ENCODE measurements at regions not wholly inside any gene's neighbourhood (a gene's known extent, or its start where the extent isn't known, plus 50 kb on each side); places are given as distances from the start of the nearest gene placed in this dataset.
"Not testable (repeated sequence)": the region's sequence is repeated elsewhere in the genome, so short reads cannot be mapped to it uniquely, and the experiment has no call there.

- WGBS, 2 donors (ENCODE audit: low coverage in 1 of 2), result 75 to 86% methylated on average over 1 to 4 of the region's 4 CpGs
- H3K27me3 ChIP-seq, result peaks cover 23% of the 10 kb centered on the region
- no peaks in the 10 kb centered on the region for H3K36me3 ChIP-seq
- TF ChIP-seq EP300 (IDR thresholded peaks at IDR 0.05; ENCODE audit: low read depth), result no peak
- intact Hi-C loops (cut with DNase I; ENCODE audit: low total_unique reads), result no loop called here
- H3K4me1 ChIP-seq, result peaks cover 0 to 11% (median 4%) of the 10 kb centered on the region in 4 donors
- no peak overlapping the region for H3K27ac ChIP-seq
- in situ Hi-C loops (cut with MboI; ENCODE audit: low pct_ligation_motif_present in 1 of 4, low pct_unique_long_range_greater_than_20kb in 1 of 4, low sequenced_read_pairs in 3 of 4), result no loop called here
- peaks cover 0 to 6% of the 10 kb centered on the region in 2 donors for H3K9me3 ChIP-seq
- H3K4me3 ChIP-seq, result no peak overlapping the region
- DNase-seq, result no peak
These were observed 174.7 kb downstream of the UACA start for GRCh38 chr15:70588613-70589012.

GRCh38 chr15:70587896-70588567, 175.3 kb downstream of the UACA start:
- Histone ChIP-seq H3K4me1 (peaks cover 0 to 11% (median 4%) of the 10 kb centered on the region in 4 donors), H3K4me3 (no peak overlapping the region), H3K9me3 (peaks cover 0 to under 1% of the 10 kb centered on the region in 2 donors), H3K36me3 (no peaks in the 10 kb centered on the region), H3K27me3 (peaks cover 27% of the 10 kb centered on the region), H3K27ac (no peak overlapping the region)
- intact Hi-C loops (cut with DNase I; ENCODE audit: low total_unique reads) (no loop called here), in situ Hi-C loops (cut with MboI; ENCODE audit: low pct_ligation_motif_present in 1 of 4, low pct_unique_long_range_greater_than_20kb in 1 of 4, low sequenced_read_pairs in 3 of 4) (no loop called here)
- WGBS, 2 donors (ENCODE audit: low coverage in 1 of 2), result 79 to 85% methylated on average over 3 to 10 of the region's 10 CpGs
- no peak for DNase-seq
- TF ChIP-seq EP300 (IDR thresholded peaks at IDR 0.05; ENCODE audit: low read depth), result no peak

GRCh38 chr15:70587012-70587634, 176.2 kb downstream of the UACA start:
- Histone ChIP-seq H3K4me1 (peaks cover 0 to 11% (median 4%) of the 10 kb centered on the region in 4 donors), H3K27me3 (peaks cover 27% of the 10 kb centered on the region)
- DNase-seq; H3K27ac ChIP-seq; H3K9me3 ChIP-seq; H3K36me3 ChIP-seq; intact Hi-C loops (cut with DNase I; ENCODE audit: low total_unique reads); H3K4me3 ChIP-seq; in situ Hi-C loops (cut with MboI; ENCODE audit: low pct_ligation_motif_present in 1 of 4, low pct_unique_long_range_greater_than_20kb in 1 of 4, low sequenced_read_pairs in 3 of 4): not testable (repeated sequence)
- 96 to 100% methylated on average over 2 to 16 of the region's 40 CpGs for WGBS, 2 donors (ENCODE audit: low coverage in 1 of 2)

GRCh38 chr15:70586241-70586640, 177.1 kb downstream of the UACA start:
- Histone ChIP-seq H3K4me1 (peaks cover 0 to 11% (median 4%) of the 10 kb centered on the region in 4 donors), H3K27ac (no peak overlapping the region), H3K9me3 (no peaks in the 10 kb centered on the region), H3K27me3 (peaks cover 27% of the 10 kb centered on the region), H3K4me3 (no peak overlapping the region), H3K36me3 (no peaks in the 10 kb centered on the region)
- intact Hi-C loops (cut with DNase I; ENCODE audit: low total_unique reads) (no loop called here), in situ Hi-C loops (cut with MboI; ENCODE audit: low pct_ligation_motif_present in 1 of 4, low pct_unique_long_range_greater_than_20kb in 1 of 4, low sequenced_read_pairs in 3 of 4) (no loop called here)
- TF ChIP-seq POLR2A (IDR thresholded peaks at IDR 0.05), result no peak
- no peak for TF ChIP-seq POLR2AphosphoS5 (IDR thresholded peaks at IDR 0.05)
- no peak for TF ChIP-seq CTCF (IDR thresholded peaks at IDR 0.05)
- TF ChIP-seq EP300 (IDR thresholded peaks at IDR 0.05; ENCODE audit: low read depth), result no peak
- DNase-seq, result no peak
- WGBS, 2 donors (ENCODE audit: low coverage in 1 of 2), result 91% methylated on average over 24 of the region's 24 CpGs; no CpG with 5 or more reads in 1 of the 2 donors

DNA sequence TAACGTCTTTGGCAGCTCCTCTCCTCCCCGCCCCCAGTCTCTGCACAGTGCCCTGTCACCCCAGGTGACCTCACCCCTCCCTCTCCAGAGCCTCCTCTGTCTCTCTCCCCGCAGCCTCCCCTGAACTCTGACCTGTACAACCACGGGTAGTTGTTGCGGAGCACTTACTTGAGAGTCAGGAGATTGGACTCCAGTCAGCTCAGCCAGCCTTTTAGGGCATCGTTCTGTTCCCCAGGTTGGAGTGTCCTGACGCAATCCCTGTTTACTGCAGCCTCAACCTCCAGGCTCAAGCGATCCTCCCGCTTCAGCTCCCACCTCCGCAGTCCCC, 177.7 kb downstream of the UACA start:
- TF ChIP-seq POLR2A (IDR thresholded peaks at IDR 0.05), result no peak
- 49 to 55% methylated on average over 7 to 10 of the region's 10 CpGs for WGBS, 2 donors (ENCODE audit: low coverage in 1 of 2)
- H3K36me3 ChIP-seq, result no peaks in the 10 kb centered on the region

GRCh38 chr15:70584838-70585706, 178.3 kb downstream of the UACA start:
- Histone ChIP-seq H3K27ac (no peak overlapping the region), H3K4me1 (peaks cover 0 to 11% (median 4%) of the 10 kb centered on the region in 4 donors), H3K36me3 (no peaks in the 10 kb centered on the region), H3K9me3 (no peaks in the 10 kb centered on the region), H3K27me3 (peaks cover 27% of the 10 kb centered on the region), H3K4me3 (peak overlapping the region in 2 of 4 donors; percentile 15 to 34)
- TF ChIP-seq CTCF (IDR thresholded peaks at IDR 0.05) (peak in 4 of 5 experiments; percentile 17 to 25 (median 22)), EP300 (IDR thresholded peaks at IDR 0.05; ENCODE audit: low read depth) (no peak), POLR2A (IDR thresholded peaks at IDR 0.05) (no peak), POLR2AphosphoS5 (IDR thresholded peaks at IDR 0.05) (no peak)
- in situ Hi-C loops (cut with MboI; ENCODE audit: low pct_ligation_motif_present in 1 of 4, low pct_unique_long_range_greater_than_20kb in 1 of 4, low sequenced_read_pairs in 3 of 4) (no loop called here), intact Hi-C loops (cut with DNase I; ENCODE audit: low total_unique reads) (no loop called here)
- WGBS, 2 donors (ENCODE audit: low coverage in 1 of 2), result 35 to 83% methylated on average over 2 to 30 of the region's 64 CpGs
- DNase-seq, result no peak

More for the DNA sequence above, 177.7 kb downstream of the UACA start:
- Histone ChIP-seq H3K27ac (no peak overlapping the region), H3K9me3 (no peaks in the 10 kb centered on the region), H3K4me1 (peaks cover 0 to 11% (median 4%) of the 10 kb centered on the region in 4 donors), H3K4me3 (no peak overlapping the region), H3K27me3 (peaks cover 27% of the 10 kb centered on the region)
- DNase-seq, result no peak
- in situ Hi-C loops (cut with MboI; ENCODE audit: low pct_ligation_motif_present in 1 of 4, low pct_unique_long_range_greater_than_20kb in 1 of 4, low sequenced_read_pairs in 3 of 4) (no loop called here), intact Hi-C loops (cut with DNase I; ENCODE audit: low total_unique reads) (no loop called here)

Data from transverse colon (tissue), 4 donors.